GM18519 (cell line): ENCODE measurements at regions not wholly inside any gene's neighbourhood (a gene's known extent, or its start where the extent isn't known, plus 50 kb on each side); places are given as distances from the start of the nearest gene placed in this dataset.

Experiments used
- ATAC-seq: cut with Tn5 transposase; IDR thresholded peaks from one replicate; pipeline ENCODE4 v1.9.1; 2021; ENCODE audit warnings: mild to moderate bottlenecking, moderate library complexity; ENCODE audit not compliant: unreplicated experiment, low FRiP score

- no peak for ATAC-seq
Observed at GRCh38 chr6:128676456-128676855, 156.1 kb upstream of the PTPRK start.

DNA sequence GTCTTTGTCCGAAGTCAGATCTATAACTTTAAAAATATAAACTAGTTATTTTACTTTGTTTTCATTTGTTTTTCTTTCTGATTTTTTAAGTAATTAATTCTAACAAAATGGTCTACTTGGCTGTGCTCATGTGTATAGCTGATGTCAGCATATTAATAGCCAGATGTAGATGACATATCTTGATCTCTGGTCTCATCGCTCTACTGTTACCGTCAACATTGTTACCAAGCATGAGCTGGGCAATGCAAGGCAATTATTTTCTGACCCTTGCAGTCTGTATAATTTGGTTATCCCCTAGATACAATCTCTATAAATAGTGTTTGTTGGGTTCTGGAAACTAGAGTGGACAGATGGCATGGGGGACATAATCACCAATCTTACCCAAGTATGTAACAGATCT lies 151.6 kb upstream of the PTPRK start:
- no peak for ATAC-seq

- ATAC-seq: no peak
Observed at GRCh38 chr6:128667339-128667858, 147.0 kb upstream of the PTPRK start.

DNA sequence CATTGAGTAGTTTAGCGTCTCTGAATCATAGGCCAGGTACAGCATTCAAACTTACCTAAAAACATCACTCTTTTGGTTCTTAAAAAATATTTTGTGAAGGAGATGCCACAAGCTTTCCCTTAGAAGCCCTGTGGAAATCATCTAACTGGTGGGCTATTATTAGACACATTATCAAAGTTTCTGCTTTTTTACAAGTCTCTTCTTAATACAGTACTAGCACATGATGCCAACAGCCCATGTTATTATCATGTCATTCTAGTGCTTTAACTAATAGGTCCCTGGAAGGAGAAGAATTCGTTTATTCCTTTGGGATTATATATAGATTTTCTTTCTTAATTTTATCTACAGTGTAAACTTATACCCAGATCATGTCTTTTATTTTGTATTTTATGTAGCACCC lies 146.0 kb upstream of the PTPRK start:
- no peak for ATAC-seq

GRCh38 chr6:128663238-128663637 lies 142.8 kb upstream of the PTPRK start:
- ATAC-seq: peak; percentile 60

- ATAC-seq: no peak
Observed at GRCh38 chr6:128659878-128660622, 139.7 kb upstream of the PTPRK start.

GRCh38 chr6:128659276-128659675 lies 138.9 kb upstream of the PTPRK start:
- no peak for ATAC-seq

DNA sequence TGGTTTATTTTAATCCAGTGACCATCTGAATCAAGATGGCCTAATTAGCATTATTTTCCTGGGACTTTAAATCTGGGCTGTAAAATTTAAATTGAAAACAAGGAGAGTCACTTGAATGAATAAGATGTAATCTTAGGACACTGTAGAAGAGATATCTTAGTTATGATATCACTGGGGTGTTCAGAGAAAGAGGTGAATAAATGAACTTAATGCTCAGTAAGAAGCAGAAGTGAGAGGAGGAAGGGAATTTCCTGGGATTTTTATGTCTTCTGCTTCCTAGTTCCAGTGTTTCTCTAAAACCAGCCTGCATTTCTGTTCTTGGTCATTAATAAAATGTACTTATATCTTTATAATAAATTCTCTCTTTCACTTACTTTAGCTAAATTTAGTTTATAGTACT lies 136.8 kb upstream of the PTPRK start:
- ATAC-seq: no peak

- peak; percentile 91 for ATAC-seq
Observed at GRCh38 chr6:128655978-128656498, 135.6 kb upstream of the PTPRK start.

- ATAC-seq: no peak
Observed at GRCh38 chr6:128648022-128648598, 127.7 kb upstream of the PTPRK start.

DNA sequence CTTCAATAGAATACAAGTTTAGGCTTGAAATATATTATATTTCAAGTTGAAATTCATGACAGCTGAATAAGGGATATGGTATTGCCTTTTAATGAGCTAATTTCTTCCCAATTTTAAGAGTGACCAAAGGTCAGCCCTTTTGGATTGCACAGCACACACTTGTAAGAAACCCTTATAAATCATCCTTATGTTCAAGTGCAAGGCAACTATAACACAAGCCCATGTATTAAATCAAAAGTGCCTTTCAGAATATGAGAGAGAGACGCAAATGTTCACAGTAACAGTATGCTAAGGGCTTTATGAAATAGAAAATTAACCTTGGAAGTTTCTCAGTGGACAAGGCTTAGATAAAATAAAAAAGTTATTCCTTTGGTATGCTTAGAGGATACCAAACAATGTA lies 121.7 kb upstream of the PTPRK start:
- no peak for ATAC-seq

DNA sequence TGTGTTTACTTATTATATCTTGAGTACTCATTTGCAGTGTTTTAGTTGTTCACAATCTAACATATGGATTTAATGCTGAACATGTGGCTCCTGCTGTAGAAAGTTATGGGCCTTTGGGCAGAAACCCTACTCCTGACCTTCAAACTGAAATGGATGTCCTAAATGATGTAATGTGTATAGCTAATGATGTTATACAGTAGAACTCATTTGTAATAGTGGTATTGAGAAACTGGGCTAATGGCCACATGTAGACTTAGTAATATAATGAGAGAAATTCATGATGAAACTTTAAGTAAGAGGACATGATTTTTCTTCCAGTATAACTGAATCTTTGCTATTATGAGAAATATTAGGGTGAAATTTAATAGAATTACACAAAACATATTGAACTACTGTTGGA lies 121.3 kb upstream of the PTPRK start:
- ATAC-seq: no peak

- no peak for ATAC-seq
Observed at GRCh38 chr6:128638817-128639216, 118.4 kb upstream of the PTPRK start.

DNA sequence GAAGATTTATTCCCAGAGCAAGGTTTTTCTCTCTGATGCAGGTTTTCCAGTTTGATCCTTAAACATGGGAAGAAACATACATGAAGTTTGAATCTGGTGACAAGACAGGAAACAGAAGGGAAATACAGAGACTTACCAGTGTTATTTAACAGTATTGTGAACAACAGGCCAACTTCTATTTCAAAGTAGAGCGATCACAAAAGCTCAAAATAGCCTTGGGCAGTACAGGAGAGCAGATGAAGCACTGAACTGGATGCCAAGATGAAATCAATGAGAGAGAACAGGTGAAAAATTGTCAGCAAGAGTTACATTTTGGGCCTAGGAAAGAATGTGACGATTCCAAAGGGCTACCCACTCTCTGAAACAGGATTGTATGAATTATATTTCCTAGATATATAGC lies 114.8 kb upstream of the PTPRK start:
- ATAC-seq: no peak

GRCh38 chr6:128632131-128632530 lies 111.7 kb upstream of the PTPRK start:
- no peak for ATAC-seq

DNA sequence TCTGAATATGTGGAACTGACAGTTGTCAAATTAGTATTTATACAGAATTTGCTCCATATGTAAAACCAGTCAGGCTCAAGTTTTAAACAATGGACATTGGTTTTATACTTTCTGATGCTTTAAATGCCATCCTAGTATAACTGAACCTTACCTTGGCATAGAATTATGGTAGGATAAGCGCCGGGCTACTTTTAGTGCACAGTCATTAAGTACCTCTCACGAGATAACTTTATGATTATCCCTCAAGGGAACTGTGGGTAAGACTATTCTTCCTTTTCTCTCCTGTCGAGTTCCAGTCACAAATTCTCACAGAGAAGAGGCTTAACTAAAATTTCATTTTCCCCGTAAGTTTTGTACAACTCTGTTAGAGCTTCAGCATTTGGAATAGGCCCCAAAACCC lies 110.6 kb upstream of the PTPRK start:
- no peak for ATAC-seq

- no peak for ATAC-seq
Observed at GRCh38 chr6:128630213-128630612, 109.8 kb upstream of the PTPRK start.

- no peak for ATAC-seq
Observed at GRCh38 chr6:128617285-128617684, 96.9 kb upstream of the PTPRK start.

- ATAC-seq: no peak
Observed at GRCh38 chr6:128616342-128616741, 95.9 kb upstream of the PTPRK start.

- no peak for ATAC-seq
Observed at GRCh38 chr6:128606611-128607010, 86.2 kb upstream of the PTPRK start.

GRCh38 chr6:128605961-128606360 lies 85.6 kb upstream of the PTPRK start:
- ATAC-seq: no peak

DNA sequence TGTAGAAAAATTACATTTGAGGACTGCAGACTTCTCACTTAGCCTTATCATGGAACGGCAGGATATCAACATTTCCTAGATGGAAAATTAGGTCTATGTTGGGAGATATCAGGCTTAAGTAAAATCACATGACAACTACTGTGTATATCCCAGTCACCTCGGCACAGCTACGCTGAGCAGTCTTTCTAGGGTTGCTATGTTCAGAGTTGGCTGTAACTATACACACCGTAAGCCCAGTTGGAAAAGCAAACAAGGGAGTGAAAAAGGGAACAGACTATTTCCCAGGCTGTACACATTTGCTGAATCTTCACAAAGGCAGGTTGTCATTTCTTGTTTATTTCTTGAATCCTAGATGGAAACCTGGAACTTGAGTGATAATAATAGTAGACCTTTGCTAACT lies 80.7 kb upstream of the PTPRK start:
- no peak for ATAC-seq
